ENCODE measurements at regions not wholly inside any gene's neighbourhood (a gene's known extent, or its start where the extent isn't known, plus 50 kb on each side); places are given as distances from the start of the nearest gene placed in this dataset.

DNA sequence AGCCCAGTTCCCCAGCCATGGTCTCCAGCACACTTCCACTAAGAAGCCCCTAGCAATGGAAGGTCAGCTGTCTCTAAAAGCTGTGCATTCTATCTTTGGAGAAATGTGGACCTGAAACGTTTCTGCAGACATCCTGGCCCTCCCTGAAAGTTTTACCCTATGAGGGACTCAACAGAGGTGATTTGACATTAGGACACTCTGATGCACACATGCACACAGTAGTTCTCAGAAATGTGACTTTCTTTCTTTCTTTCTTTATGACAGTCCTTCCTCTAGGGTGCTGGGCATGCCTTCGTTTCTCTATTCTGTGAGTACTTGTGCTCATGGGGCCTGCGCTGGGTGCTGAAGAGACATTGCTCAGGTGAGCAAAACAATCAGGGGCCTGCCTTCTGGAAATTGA lies 857.3 kb downstream of the RNF144A start:
- FAIRE-seq = no peak

GRCh38 chr2:7777668-7778067 lies 860.5 kb downstream of the RNF144A start:
- no peak for FAIRE-seq

DNA sequence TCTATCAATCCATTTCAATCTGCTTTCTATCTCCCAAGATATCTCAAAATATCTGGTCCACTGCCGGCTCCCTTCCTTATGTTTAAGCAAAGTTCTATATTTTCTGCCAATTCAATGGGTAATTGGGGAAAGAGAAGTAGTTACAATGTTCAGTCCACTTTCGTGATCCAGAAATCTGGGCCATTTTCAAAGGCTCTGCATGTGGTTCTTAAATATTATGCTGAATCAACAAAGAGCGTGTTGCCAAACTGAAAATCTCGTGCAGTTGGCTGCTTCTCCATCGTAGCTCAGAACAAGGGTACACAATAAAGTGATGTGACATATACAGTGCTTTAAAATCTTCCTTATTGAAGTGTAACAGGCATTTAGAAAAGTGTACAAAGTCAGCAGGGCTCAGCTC lies 863.1 kb downstream of the RNF144A start:
- FAIRE-seq = no peak

DNA sequence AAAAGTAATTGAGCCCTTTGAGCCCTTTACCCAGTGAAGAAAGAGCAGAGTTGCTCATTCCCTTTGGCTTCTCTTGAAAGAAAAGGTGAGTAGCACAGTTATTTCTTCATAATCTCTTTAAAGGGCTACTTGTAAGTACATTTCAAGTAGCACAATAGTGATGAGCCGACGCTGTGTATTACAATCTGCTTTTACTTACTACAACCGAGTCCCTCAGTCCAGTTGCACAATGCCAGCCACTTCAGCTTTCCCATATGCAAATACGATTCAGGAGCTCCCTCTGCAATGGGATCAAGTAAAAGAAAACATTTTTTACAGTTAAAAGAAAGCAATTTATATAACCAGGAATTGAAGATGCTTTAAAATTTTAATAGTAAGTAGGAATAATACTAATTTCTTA lies 868.5 kb downstream of the RNF144A start:
- FAIRE-seq = no peak

DNA sequence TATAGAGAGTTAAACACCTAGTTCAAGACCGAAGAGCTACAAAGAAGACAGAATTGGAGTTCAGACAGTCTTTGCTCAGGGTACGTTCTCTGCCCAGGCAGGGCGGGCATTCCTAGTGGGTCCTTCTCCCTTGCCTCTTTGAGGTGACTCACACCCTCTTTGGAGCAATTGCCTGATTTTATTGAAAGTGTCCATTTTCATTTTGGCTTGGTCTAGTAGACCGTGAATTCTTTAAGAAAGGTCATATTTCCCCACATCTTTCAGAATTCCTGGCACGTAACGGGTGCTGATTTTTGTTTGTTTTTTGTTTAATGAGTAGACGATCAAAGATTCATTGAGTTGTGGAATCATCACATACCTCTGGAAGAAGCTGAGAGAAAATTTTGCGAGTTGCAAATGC lies 871.5 kb downstream of the RNF144A start:
- FAIRE-seq = no peak

DNA sequence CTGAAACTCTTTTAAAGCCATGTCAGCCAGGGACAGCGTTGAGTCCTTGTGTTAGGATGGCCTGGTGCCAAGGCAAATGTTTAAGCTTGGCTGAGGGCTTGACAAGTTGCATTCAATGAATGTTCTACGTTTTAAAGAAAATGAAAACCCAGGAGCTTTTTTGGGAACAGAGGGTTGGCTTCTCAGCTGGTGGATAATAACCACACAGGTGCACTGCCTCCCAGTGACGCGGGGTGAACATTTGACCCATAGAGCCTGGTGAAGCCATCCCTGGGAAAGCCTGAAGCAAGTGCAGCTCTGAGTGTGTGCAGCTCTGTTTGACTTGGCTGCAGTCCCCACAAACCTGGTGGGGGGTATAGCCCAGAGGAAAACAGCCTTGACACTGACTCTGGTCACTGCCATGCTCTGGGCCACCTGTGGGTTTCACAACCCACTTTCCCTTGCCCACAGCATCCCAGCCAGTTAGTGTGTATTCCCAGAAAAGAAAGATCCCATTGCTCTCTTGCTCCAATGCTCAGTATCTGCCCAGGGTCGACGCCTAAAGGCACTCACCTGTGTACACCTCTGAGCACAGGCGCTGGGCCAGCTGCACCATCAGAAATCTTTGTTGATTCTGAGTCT lies 874.9 kb downstream of the RNF144A start:
- no peak for FAIRE-seq

DNA sequence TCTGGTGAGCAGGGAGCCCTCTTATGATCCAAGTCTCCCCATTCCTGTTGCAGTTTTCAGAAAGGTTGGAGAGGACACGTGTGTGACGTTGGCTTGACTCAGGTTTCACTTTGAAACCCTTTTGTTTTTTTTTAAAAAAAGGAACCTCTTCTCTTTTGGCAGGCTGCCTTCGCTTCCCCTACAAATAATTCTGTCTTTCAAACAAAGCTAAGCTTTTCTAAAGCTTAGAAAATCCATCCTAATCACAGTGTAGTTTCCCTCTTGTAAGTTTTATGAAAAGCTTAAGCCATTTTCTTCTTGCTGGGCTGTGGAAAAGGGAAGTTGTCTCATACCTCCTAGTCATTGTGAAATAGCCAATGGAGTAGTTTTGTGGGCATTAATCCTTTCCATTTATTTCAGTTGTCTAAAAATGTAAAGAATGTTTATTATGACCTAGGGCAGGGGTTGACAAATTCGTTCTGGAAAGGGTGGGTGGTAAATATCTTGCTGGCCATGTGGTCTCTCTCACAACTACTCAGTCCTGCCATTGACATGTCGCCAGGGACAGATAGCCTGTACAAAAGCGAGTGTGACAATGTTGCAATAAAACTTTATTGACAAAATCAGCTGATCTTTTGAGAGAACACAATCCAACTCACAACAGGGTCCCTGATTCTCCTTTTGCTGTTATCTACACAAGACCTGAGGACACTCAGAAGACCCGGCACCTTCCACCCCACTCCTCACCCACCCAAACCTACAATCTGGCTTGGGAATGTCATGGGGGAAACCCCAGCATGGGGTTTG lies 878.8 kb downstream of the RNF144A start:
- FAIRE-seq = no peak

- FAIRE-seq = no peak
Measured at GRCh38 chr2:7800031-7800430, 881.8 kb upstream of the ID2 start.

DNA sequence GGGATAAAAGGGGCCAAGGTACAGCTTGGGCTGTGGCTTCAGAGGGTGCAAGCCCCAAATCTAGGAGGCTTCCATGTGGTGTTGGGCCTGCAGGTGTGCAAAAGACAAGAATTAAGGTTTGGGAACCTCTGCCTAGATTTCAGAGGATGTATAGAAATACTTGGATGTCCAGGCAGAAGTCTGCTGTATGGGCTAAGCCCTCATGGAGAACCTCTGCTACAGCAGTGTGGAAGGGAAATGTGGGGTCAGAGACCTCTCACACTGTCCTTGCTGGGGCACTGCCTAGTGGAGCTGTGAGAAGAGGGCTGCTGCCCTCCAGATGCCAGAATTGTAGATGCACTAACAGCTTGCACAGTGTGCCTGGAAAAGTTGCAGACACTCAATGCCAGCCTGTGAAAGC lies 880.6 kb upstream of the ID2 start:
- FAIRE-seq = no peak

- FAIRE-seq = no peak
Measured at GRCh38 chr2:7803515-7803914, 878.3 kb upstream of the ID2 start.

DNA sequence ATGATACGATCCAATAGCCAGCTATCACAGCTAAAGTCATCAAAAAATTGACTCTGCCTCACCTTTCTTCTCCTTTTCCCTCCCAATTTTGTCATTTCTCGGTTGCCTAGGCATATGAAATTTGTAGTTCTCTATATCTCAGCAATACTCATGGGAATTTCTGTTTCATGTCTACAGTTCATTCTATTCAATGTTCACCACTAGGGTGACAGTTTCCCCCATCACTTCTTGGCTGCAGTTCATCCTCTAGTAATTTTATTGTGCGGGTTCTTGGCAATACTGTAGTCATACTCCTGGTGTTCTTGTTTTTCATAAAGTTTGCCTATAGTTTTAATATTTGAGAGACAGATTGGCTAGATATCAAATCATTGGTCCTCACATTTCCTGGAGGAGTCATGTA lies 872.2 kb upstream of the ID2 start:
- no peak for FAIRE-seq

DNA sequence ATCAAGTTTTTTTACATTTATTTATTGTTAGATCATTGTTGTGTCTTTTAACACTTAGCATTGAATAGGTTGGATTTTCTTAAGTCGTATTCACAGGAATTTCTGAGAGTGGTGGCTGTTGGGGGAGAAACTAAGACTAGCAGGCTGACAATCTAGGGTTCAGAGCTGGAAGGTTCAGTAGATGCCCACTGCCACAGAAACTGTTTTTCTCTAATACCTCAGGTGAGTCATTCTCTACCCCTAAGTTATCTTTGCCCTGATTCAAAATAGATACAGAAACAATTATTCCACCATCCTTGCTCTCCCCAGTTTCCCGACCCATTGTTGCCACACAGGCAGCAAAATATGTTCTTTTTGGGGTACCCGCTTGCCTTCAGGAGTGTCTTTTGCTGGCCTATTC lies 870.8 kb upstream of the ID2 start:
- no peak for FAIRE-seq

GRCh38 chr2:7812231-7812995 lies 869.4 kb upstream of the ID2 start:
- no peak for FAIRE-seq

- no peak for FAIRE-seq
Measured at GRCh38 chr2:7813541-7814292, 868.1 kb upstream of the ID2 start.

GRCh38 chr2:7815726-7816125 lies 866.1 kb upstream of the ID2 start:
- FAIRE-seq = no peak

DNA sequence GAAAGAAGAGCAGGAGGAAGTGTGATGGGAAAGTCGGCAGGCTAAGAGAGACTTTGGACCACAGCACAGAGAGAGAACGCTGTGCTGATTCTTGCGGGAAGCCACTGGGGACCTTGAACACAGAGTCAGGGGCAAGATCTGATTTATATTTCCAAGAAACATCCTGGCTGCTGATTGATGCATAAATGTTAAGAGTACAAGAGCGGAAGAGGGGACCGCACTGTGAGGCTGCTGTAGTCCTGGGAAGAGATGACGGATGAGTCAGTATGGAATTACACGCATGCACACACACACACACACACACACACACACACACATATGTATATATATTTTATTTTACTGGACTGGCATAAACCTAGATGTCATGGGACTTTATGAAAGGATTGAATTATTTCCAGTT lies 865.6 kb upstream of the ID2 start:
- FAIRE-seq = no peak

GRCh38 chr2:7816944-7817343 lies 864.9 kb upstream of the ID2 start:
- FAIRE-seq = no peak

DNA sequence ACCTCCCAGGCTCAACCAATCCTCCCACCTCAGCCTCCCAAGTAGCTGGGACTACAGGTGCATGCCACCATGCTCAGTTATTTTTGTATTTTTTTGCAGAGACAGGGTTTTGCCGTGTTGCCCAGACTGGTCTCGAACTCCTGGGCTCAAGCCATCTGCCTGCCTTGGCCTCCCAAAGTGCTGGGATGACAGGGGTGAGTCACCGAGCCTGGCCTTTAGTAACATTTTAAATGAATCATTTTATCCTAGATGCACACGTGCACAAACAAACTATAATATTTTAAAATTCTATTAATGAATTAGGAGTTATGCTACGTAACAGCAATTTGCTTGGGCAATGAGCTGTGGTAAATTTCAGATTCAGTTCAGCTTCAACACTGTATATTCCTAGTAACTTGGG lies 862.5 kb upstream of the ID2 start:
- no peak for FAIRE-seq

- no peak for FAIRE-seq
Measured at GRCh38 chr2:7819850-7820249, 862.0 kb upstream of the ID2 start.

DNA sequence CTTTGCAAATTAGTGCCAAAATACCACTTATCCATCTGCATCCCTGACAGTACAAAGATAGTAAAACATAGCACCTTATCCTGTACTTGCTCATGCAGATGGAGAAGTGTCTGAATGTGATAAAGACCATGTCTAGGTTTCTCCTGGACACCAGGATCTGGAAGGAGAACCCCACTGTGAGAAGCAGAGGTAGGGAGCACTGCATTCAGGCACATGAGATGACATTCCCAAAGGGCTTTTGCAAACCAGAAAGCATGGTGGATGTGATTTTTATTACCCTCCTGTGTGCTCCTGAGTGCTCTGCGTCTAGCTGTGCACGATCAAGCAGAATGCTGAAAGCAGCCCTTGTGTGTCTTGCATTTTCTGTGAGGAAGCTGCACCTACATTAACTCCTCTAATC lies 857.6 kb upstream of the ID2 start:
- no peak for FAIRE-seq

- FAIRE-seq = no peak
Measured at GRCh38 chr2:7825591-7826312, 856.1 kb upstream of the ID2 start.

DNA sequence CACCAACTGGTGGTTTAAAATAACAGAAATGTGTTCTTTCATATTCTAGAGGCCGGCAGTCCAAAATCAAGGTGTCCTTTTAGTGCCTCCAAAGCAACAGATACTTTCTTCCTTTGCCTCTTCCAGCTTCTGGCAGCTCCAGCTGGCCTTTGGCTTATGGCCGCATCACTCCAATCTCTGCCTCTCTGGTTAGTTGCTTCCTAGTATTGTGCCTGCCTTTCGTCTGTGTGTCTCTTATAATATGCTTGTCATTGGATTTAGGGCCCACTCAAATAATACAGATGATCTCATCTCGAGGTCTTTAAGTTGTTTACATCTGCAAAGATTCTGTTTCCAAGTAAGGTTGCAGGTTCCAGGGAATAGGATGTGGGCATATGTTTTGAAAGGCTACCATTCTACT lies 855.2 kb upstream of the ID2 start:
- FAIRE-seq = no peak

GRCh38 chr2:7829241-7829640 lies 852.6 kb upstream of the ID2 start:
- FAIRE-seq = no peak
